Thymus (tissue), 11 donors: ENCODE measurements at regions not wholly inside any gene's neighbourhood (a gene's known extent, or its start where the extent isn't known, plus 50 kb on each side); places are given as distances from the start of the nearest gene placed in this dataset.
A peak's percentile ranks its signal among the peaks of the same experiment; 100 is the strongest.

Experiments used
- DNase-seq, 9 donors: peaks; one replicate each; pipeline ENCODE4 v3.0.0-alpha.2; 2013; ENCODE audit warnings: low spot score in 9 of 9, low read depth in 6 of 9, missing footprints in 1 of 9
- H3K27ac ChIP-seq, 2 donors: one replicate each; pipeline ENCODE4 v1.5.1; 2013; ENCODE audit warnings: control low read depth in 1 of 2, low read depth in 1 of 2, low read length in 1 of 2, mild to moderate bottlenecking in 1 of 2, moderate library complexity in 1 of 2
- H3K27me3 ChIP-seq, 2 donors: one replicate each; pipeline ENCODE4 v1.5.1; 2013; ENCODE audit warnings: low read length in 1 of 2; ENCODE audit not compliant: control insufficient read depth in 2 of 2, insufficient read depth in 1 of 2
- H3K36me3 ChIP-seq, 2 donors: one replicate each; pipeline ENCODE4 v1.5.1; 2013; ENCODE audit warnings: low read length in 1 of 2, mild to moderate bottlenecking in 1 of 2, moderate library complexity in 1 of 2; ENCODE audit not compliant: control insufficient read depth in 2 of 2, insufficient read depth in 2 of 2
- H3K4me1 ChIP-seq, 2 donors: one replicate each; pipeline ENCODE4 v1.5.1; 2013; ENCODE audit warnings: low read length in 2 of 2; ENCODE audit not compliant: control insufficient read depth in 2 of 2, insufficient read depth in 2 of 2
- H3K4me3 ChIP-seq, 2 donors: one replicate each; pipeline ENCODE4 v1.5.1; 2013; ENCODE audit warnings: low read length in 2 of 2, control low read depth in 1 of 2, mild to moderate bottlenecking in 1 of 2
- H3K9me3 ChIP-seq, 2 donors: one replicate each; pipeline ENCODE4 v1.5.1; 2013; ENCODE audit warnings: low read length in 1 of 2, mild to moderate bottlenecking in 1 of 2; ENCODE audit not compliant: control insufficient read depth in 2 of 2, insufficient read depth in 1 of 2
- WGBS: extraction: QIAGEN DNeasy Blood & Tissue Kit; methylation state at CpG from one replicate; pipeline ENCODE4 v1.1.7; 2013; 5-methylcytosine and 5-hydroxymethylcytosine counted together
- donor health status: healthy.

GRCh38 chr12:115355301-115355700 is 671.3 kb upstream of the TBX3 start:
- no peak for DNase-seq
- WGBS = 93% methylated on average over 2 of the region's 2 CpGs

DNA sequence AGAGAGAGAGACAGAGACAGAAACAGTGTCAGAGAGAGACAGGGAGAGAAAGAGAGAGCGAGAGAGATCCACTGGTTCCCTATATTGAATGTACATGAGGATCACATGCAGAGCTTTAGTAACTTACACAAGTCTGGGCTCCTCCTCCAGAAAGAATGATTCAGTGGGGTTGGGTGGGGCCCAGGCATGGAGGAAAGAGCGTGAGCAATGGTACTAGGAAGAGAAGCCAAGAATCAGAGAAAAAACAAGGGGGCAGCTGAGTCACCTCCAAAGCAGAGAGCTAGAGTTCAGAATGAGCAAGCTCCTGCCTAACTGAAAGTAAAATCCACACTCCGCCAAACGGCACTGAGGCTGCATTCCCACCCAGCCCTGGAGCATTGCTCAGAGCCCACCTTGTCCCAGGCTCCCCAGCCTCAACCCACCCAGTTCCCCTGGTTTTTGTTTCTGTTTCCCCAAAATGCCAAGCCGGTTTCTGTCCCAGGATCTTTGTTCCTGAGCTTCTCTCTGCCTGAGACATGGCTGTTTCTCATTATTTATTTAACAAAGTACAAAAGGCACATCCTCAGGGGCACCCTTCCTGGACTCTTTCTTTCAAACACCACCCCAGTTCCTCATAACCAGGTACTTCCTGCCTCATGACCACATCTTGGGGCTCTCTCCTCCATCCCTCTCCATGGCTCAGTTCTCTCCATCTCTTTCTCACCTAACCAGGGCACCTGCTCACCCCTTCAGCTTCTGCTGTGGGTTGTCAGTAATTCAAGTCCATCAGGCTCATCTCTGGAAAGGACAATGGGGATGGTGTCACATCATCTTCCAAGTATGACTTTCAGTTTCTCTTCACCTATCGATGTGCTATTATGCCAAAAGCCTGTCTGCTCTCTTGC is 670.3 kb upstream of the TBX3 start:
- Histone ChIP-seq H3K36me3 (no peaks in the 10 kb centered on the region), H3K27me3 (no peaks in the 10 kb centered on the region), H3K4me1 (peaks cover 0 to 2% of the 10 kb centered on the region in 2 donors), H3K9me3 (no peaks in the 10 kb centered on the region), H3K27ac (peak overlapping the region in 1 of 2 donors; percentile 46), H3K4me3 (no peak overlapping the region)
- DNase-seq = no peak
- 84% methylated on average over 6 of the region's 6 CpGs for WGBS

More at GRCh38 chr12:115355301-115355700, 671.3 kb upstream of the TBX3 start:
- Histone ChIP-seq H3K27me3 (no peaks in the 10 kb centered on the region), H3K4me3 (no peak overlapping the region), H3K9me3 (no peaks in the 10 kb centered on the region), H3K36me3 (no peaks in the 10 kb centered on the region), H3K4me1 (peaks cover 0 to 2% of the 10 kb centered on the region in 2 donors), H3K27ac (no peak overlapping the region)

GRCh38 chr12:115353467-115353866 is 669.5 kb upstream of the TBX3 start:
- Histone ChIP-seq H3K4me1 (peaks cover 0 to 2% of the 10 kb centered on the region in 2 donors), H3K27ac (no peak overlapping the region), H3K36me3 (no peaks in the 10 kb centered on the region), H3K27me3 (no peaks in the 10 kb centered on the region), H3K4me3 (no peak overlapping the region), H3K9me3 (no peaks in the 10 kb centered on the region)
- no peak for DNase-seq
- 99% methylated on average over 1 of the region's 1 CpG for WGBS

- Histone ChIP-seq H3K27me3 (no peaks in the 10 kb centered on the region), H3K4me3 (no peak overlapping the region), H3K9me3 (no peaks in the 10 kb centered on the region), H3K36me3 (no peaks in the 10 kb centered on the region), H3K4me1 (peaks cover 0 to 2% of the 10 kb centered on the region in 2 donors), H3K27ac (no peak overlapping the region)
- no peak for DNase-seq
- 90% methylated on average over 5 of the region's 5 CpGs for WGBS
Measured at GRCh38 chr12:115351514-115352077, 667.6 kb upstream of the TBX3 start.

- WGBS = 45% methylated on average over 1 of the region's 1 CpG
- no peak overlapping the region for H3K4me3 ChIP-seq
- H3K4me1 ChIP-seq = peaks cover 0 to 2% of the 10 kb centered on the region in 2 donors
- H3K36me3 ChIP-seq = no peaks in the 10 kb centered on the region
- H3K9me3 ChIP-seq = no peaks in the 10 kb centered on the region
- H3K27ac ChIP-seq = no peak overlapping the region
- no peak for DNase-seq
- H3K27me3 ChIP-seq = no peaks in the 10 kb centered on the region
Measured at GRCh38 chr12:115349711-115350110, 665.7 kb upstream of the TBX3 start.

GRCh38 chr12:115348301-115348700 is 664.3 kb upstream of the TBX3 start:
- Histone ChIP-seq H3K4me1 (no peaks in the 10 kb centered on the region), H3K27me3 (no peaks in the 10 kb centered on the region), H3K36me3 (no peaks in the 10 kb centered on the region), H3K9me3 (no peaks in the 10 kb centered on the region), H3K4me3 (no peak overlapping the region), H3K27ac (no peak overlapping the region)
- DNase-seq = no peak
- 95% methylated on average over 16 of the region's 16 CpGs for WGBS

GRCh38 chr12:115343601-115344000 is 659.6 kb upstream of the TBX3 start:
- no peak overlapping the region for H3K27ac ChIP-seq
- WGBS = 89% methylated on average over 5 of the region's 5 CpGs

DNA sequence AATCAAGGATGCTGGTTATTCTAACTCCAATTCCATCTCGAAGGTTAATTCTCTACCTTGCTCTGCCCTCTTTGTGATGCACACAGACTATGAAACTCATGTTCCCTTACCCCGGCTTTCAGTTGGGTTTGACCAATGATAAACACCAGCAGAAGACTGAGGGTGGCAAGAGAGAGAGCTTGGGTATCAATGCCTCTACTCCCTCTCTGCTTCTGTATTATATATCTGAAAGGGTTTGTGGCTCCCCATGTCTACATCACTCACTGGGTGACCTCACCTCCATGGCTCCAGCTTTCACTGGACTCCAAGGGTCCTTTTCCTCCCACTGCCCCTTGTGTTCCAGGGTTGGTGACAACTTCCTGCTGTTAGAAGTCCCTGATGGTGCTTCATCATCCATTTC is 659.0 kb upstream of the TBX3 start:
- H3K27ac ChIP-seq = no peak overlapping the region
- no peak overlapping the region for H3K4me3 ChIP-seq
- no peaks in the 10 kb centered on the region for H3K27me3 ChIP-seq
- 95% methylated on average over 2 of the region's 2 CpGs for WGBS
- H3K4me1 ChIP-seq = no peaks in the 10 kb centered on the region
- H3K36me3 ChIP-seq = no peaks in the 10 kb centered on the region
- no peak for DNase-seq
- no peaks in the 10 kb centered on the region for H3K9me3 ChIP-seq

More at GRCh38 chr12:115343601-115344000, 659.6 kb upstream of the TBX3 start:
- Histone ChIP-seq H3K4me3 (no peak overlapping the region), H3K9me3 (no peaks in the 10 kb centered on the region), H3K27me3 (no peaks in the 10 kb centered on the region), H3K4me1 (no peaks in the 10 kb centered on the region), H3K36me3 (no peaks in the 10 kb centered on the region)
- no peak for DNase-seq

DNA sequence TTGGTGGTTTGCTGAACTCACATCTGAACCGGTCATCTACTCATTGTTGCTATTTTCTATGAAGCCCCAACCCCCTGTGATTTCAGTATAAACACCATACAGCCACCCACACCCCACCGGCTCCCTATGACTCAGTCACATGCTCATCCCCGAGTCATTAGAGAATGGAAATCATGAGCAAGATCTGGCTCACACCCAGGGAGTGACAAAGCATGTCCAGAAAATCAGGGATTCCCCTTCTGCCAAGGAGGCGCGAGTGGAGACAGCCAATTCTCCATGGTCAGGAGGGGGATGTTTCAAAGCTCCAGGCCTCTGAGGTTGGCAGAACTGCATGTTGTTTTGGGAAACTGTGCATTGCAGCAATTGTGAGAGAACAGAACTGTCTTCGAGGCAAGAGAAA is 657.5 kb upstream of the TBX3 start:
- H3K27me3 ChIP-seq = no peaks in the 10 kb centered on the region
- peak overlapping the region in 1 of 2 donors; percentile 37 for H3K27ac ChIP-seq
- WGBS = 92% methylated on average over 6 of the region's 6 CpGs
- no peaks in the 10 kb centered on the region for H3K4me1 ChIP-seq
- H3K9me3 ChIP-seq = no peaks in the 10 kb centered on the region
- peak in 3 of 9 donors; percentile 6 to 33 (median 7) for DNase-seq
- H3K36me3 ChIP-seq = no peaks in the 10 kb centered on the region
- H3K4me3 ChIP-seq = no peak overlapping the region
